ENCODE measurements at regions not wholly inside any gene's neighbourhood (a gene's known extent, or its start where the extent isn't known, plus 50 kb on each side); places are given as distances from the start of the nearest gene placed in this dataset.
"Not testable (repeated sequence)": the region's sequence is repeated elsewhere in the genome, so short reads cannot be mapped to it uniquely, and the experiment has no call there.

- TF ChIP-seq, protein P1, sequence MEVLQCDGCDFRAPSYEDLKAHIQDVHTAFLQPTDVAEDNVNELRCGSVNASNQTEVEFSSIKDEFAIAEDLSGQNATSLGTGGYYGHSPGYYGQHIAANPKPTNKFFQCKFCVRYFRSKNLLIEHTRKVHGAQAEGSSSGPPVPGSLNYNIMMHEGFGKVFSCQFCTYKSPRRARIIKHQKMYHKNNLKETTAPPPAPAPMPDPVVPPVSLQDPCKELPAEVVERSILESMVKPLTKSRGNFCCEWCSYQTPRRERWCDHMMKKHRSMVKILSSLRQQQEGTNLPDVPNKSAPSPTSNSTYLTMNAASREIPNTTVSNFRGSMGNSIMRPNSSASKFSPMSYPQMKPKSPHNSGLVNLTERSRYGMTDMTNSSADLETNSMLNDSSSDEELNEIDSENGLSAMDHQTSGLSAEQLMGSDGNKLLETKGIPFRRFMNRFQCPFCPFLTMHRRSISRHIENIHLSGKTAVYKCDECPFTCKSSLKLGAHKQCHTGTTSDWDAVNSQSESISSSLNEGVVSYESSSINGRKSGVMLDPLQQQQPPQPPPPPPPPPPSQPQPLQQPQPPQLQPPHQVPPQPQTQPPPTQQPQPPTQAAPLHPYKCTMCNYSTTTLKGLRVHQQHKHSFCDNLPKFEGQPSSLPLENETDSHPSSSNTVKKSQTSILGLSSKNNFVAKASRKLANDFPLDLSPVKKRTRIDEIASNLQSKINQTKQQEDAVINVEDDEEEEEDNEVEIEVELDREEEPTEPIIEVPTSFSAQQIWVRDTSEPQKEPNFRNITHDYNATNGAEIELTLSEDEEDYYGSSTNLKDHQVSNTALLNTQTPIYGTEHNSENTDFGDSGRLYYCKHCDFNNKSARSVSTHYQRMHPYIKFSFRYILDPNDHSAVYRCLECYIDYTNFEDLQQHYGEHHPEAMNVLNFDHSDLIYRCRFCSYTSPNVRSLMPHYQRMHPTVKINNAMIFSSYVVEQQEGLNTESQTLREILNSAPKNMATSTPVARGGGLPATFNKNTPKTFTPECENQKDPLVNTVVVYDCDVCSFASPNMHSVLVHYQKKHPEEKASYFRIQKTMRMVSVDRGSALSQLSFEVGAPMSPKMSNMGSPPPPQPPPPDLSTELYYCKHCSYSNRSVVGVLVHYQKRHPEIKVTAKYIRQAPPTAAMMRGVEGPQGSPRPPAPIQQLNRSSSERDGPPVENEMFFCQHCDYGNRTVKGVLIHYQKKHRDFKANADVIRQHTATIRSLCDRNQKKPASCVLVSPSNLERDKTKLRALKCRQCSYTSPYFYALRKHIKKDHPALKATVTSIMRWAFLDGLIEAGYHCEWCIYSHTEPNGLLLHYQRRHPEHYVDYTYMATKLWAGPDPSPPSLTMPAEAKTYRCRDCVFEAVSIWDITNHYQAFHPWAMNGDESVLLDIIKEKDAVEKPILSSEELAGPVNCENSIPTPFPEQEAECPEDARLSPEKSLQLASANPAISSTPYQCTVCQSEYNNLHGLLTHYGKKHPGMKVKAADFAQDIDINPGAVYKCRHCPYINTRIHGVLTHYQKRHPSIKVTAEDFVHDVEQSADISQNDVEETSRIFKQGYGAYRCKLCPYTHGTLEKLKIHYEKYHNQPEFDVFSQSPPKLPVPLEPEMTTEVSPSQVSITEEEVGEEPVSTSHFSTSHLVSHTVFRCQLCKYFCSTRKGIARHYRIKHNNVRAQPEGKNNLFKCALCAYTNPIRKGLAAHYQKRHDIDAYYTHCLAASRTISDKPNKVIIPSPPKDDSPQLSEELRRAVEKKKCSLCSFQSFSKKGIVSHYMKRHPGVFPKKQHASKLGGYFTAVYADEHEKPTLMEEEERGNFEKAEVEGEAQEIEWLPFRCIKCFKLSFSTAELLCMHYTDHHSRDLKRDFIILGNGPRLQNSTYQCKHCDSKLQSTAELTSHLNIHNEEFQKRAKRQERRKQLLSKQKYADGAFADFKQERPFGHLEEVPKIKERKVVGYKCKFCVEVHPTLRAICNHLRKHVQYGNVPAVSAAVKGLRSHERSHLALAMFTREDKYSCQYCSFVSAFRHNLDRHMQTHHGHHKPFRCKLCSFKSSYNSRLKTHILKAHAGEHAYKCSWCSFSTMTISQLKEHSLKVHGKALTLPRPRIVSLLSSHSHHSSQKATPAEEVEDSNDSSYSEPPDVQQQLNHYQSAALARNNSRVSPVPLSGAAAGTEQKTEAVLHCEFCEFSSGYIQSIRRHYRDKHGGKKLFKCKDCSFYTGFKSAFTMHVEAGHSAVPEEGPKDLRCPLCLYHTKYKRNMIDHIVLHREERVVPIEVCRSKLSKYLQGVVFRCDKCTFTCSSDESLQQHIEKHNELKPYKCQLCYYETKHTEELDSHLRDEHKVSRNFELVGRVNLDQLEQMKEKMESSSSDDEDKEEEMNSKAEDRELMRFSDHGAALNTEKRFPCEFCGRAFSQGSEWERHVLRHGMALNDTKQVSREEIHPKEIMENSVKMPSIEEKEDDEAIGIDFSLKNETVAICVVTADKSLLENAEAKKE (CRISPR knock-in tag; IDR thresholded peaks at IDR 0.05) = no peak
- TF ChIP-seq CTCF (conservative IDR thresholded peaks at IDR 0.05; ENCODE audit: low read depth in 2 of 2) (no peak), EZH2 (IDR thresholded peaks at IDR 0.05; ENCODE audit: low read depth, unreplicated experiment) (no peak), NANOG (IDR thresholded peaks at IDR 0.05; ENCODE audit: borderline replicate concordance) (no peak), ZNF331 (CRISPR knock-in tag; IDR thresholded peaks at IDR 0.05; ENCODE audit: low read depth) (no peak), ZNF114 (CRISPR knock-in tag; IDR thresholded peaks at IDR 0.05) (no peak), EZH2phosphoT487 (IDR thresholded peaks at IDR 0.05; ENCODE audit: unreplicated experiment) (no peak)
- TF ChIP-seq, protein P2, sequence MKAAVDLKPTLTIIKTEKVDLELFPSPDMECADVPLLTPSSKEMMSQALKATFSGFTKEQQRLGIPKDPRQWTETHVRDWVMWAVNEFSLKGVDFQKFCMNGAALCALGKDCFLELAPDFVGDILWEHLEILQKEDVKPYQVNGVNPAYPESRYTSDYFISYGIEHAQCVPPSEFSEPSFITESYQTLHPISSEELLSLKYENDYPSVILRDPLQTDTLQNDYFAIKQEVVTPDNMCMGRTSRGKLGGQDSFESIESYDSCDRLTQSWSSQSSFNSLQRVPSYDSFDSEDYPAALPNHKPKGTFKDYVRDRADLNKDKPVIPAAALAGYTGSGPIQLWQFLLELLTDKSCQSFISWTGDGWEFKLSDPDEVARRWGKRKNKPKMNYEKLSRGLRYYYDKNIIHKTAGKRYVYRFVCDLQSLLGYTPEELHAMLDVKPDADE (IDR thresholded peaks at IDR 0.05) = no peak
Observed at GRCh38 chr6:16991981-16992629, 109.7 kb upstream of the STMND1 start (continued).

- H3K27me3 Mint-ChIP-seq (ENCODE audit: insufficient read depth, low read depth, poor library complexity); ATAC-seq; H3K27me3 ChIP-seq (ENCODE audit: insufficient read depth); H3K36me3 ChIP-seq (ENCODE audit: insufficient read depth); H3K79me2 ChIP-seq (replicated peaks; ENCODE audit: insufficient read depth); H2AFZ ChIP-seq; H3K4me2 ChIP-seq; H4K20me1 ChIP-seq (replicated peaks; ENCODE audit: insufficient read depth); H3K27ac ChIP-seq (ENCODE audit: low read depth); H3F3A ChIP-seq (replicated peaks; ENCODE audit: low read depth); H3K27ac Mint-ChIP-seq; H3K4me3 ChIP-seq; H3K36me3 Mint-ChIP-seq (ENCODE audit: low read depth); H3K4me1 ChIP-seq (ENCODE audit: insufficient read depth); H3K4me3 Mint-ChIP-seq; H3K9me2 ChIP-seq (ENCODE audit: insufficient read depth); DNase-seq (ENCODE audit: low spot score); H3K4me1 Mint-ChIP-seq: not testable (repeated sequence)
- H3K9me3 Mint-ChIP-seq = peaks cover 24% of the 10 kb centered on the region
Observed at GRCh38 chr6:16989976-16990375, 111.9 kb upstream of the STMND1 start.

Measured in GM23338 (cell line).